GM12875 (cell line): ENCODE measurements at regions not wholly inside any gene's neighbourhood (a gene's known extent, or its start where the extent isn't known, plus 50 kb on each side); places are given as distances from the start of the nearest gene placed in this dataset.

Experiments used
- H3K4me3 ChIP-seq: one replicate; pipeline ENCODE4 v1.5.1; 2011; ENCODE audit warnings: low read depth, low read length, control low read depth
- TF ChIP-seq, protein P1 (sequence below): IDR thresholded peaks from 2 replicates; pipeline ENCODE4 v1.5.1; 2011; ENCODE audit warnings: low read depth, mild to moderate bottlenecking, control low read depth, inconsistent platforms, low read length, moderate library complexity, borderline replicate concordance; ENCODE audit not compliant: insufficient read depth

DNA sequence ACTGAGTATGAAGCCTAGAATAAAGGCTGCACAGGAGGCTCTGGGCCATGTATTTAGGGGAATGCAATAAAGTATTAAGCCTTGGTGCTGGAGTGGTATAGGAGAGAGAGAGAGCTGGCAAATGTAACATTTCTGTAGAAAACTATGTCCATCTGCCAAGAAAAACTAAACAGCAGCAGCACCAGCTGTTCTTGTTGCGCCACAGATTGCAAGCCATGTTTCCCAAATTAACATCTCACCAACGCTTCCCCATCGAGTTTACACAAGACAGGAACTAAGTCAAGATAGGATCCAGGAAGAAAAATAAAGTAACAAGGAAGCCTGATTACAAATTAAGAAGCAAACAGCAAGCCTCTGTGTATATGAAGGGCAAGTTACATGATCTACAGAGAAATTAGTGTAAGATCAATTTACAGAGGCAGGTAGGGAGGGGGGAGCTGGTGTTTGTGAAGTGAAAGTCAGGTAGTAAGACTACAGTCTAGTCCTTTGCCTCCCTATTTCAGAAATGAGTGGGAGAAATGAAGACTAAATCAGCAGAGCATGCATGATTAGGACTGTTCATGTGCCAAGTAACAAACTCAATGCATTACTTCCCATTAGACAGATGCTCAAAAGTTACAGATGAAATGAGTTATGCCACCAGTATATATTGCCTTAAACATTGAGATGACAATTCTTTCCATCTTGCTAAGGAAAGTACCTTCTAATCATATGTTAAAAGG is 900.5 kb downstream of the EPHA3 start:
- no peak overlapping the region for H3K4me3 ChIP-seq
- TF ChIP-seq, protein P1, sequence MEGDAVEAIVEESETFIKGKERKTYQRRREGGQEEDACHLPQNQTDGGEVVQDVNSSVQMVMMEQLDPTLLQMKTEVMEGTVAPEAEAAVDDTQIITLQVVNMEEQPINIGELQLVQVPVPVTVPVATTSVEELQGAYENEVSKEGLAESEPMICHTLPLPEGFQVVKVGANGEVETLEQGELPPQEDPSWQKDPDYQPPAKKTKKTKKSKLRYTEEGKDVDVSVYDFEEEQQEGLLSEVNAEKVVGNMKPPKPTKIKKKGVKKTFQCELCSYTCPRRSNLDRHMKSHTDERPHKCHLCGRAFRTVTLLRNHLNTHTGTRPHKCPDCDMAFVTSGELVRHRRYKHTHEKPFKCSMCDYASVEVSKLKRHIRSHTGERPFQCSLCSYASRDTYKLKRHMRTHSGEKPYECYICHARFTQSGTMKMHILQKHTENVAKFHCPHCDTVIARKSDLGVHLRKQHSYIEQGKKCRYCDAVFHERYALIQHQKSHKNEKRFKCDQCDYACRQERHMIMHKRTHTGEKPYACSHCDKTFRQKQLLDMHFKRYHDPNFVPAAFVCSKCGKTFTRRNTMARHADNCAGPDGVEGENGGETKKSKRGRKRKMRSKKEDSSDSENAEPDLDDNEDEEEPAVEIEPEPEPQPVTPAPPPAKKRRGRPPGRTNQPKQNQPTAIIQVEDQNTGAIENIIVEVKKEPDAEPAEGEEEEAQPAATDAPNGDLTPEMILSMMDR, result no peak

DNA sequence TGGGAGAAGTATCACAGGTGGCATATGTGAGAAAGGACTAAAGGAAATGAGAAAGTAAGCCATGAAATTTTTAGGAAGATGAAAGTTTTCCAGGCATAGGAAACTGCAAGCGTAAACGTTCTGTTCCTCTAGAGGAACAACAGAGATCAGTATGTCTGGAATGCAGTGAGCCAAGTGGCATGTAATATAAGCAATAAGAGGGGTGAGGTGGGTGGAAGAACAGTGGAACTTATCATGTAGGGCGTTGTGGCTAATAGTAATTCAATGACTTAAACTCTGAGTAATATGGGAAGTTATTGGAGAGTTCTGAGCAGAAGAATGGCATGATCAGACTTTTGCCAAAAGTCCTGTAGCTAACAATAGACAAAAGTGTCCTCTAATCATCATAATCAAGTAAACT is 902.9 kb downstream of the EPHA3 start:
- TF ChIP-seq, protein P1, result no peak

DNA sequence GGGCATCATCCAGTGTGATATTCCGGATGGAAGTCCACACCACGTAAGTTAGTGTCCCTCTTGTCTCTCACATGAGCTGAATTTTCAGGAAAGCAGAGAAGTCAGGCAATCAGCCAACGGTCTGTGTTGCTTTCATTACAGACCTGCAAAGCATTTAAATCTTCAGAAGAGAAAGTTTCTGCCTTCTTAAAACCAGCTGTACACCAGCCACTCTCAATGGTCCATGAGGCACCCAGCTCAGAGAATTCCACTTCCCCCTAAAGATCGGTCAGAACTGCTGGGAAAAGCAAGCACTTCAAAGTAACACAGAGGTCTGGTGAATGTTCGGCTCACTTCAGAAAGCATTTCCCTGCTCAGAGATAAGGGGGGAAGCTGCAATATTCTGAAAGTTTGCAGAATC is 903.7 kb downstream of the EPHA3 start:
- H3K4me3 ChIP-seq, result no peak overlapping the region
- TF ChIP-seq, protein P1, result no peak

More for the DNA sequence above, 902.9 kb downstream of the EPHA3 start:
- H3K4me3 ChIP-seq, result no peak overlapping the region

DNA sequence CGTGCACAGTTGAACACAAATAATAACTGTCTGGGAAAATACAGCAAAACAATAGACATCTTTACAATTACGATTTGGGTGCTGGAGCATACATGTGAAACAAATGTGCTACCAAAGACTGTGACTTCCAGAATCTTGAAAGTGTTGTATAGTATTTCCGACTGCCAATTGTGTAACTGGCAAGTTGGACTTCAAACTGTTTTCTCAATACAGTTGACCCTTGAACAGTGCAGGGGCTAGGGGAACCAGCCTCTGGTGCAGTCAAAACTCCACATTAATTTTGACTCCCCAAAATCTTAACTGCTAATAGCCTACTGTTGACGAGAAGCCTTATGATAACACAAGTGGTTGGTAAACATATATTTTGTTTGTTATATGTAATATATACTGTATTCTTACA is 904.2 kb downstream of the EPHA3 start:
- no peak overlapping the region for H3K4me3 ChIP-seq
- TF ChIP-seq, protein P1, result no peak

DNA sequence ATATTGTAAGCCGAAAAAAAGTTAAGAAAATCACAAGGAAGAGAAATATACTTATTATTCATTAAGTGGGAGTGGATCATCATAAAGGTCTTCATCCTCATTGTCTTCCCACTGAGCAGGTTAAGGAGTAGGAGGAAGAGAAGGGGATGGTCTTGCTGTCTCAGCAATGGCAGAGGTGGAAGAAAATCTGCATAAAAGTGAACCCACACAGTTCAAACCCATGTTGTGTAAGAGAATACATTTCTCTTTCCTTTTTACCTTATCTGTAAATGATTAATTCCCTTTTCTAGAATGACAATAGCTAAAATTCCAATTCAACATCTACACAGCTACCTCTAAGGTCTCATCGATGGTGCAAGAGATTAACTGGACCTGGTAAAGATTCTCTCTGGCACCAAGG is 904.6 kb downstream of the EPHA3 start:
- no peak overlapping the region for H3K4me3 ChIP-seq
- TF ChIP-seq, protein P1, result no peak

DNA sequence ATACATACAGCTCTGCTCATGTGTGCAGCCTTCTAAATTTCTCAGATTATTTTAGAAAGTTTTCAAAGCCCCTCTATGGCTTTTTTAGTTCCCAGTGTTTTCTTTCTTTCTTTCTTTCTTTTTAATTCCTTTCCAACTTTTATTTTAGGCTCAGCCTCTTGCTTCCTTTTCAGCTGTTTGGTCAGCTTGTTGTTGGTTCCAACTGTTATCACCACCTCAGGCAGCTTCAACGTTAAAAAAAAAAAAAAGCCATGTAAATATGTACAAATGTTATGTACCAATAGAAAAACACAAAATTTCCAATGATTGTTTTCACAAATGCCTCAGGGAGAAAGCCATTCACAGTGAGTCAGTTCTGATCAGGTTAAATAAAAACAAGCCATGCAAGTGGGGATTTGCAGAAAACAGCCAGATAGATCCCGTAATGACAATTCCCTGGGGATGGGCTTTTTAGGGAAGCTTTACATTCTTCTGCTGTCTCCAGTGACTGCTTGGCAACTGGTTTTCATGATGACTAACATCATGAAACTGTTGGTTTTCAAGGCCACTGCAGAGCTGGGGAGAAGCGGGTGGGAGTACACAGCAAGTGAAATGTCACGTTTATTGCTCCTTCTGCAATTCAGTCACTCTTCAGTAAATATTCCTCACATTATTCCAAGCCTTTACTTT is 908.4 kb downstream of the EPHA3 start:
- TF ChIP-seq, protein P1, result no peak
- no peak overlapping the region for H3K4me3 ChIP-seq

DNA sequence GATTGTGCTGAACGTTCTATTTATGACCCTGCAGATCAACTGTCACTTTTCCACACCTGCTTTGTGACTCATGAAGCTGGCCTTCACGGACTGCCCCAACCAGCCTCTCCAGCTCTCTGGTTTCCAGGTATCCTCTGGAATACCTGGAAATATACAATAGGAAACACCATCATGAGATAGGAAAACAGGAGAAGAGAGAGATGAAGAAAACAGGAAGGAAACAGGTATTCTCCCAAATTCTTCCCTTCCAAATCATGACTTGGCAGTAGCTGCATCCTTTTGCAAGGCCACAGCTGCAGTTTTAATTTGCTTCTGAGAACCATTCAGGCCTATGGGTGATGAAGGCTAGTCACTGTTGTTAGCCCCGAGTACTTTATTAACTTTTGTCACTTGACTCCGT is 909.1 kb downstream of the EPHA3 start:
- TF ChIP-seq, protein P1, result no peak
- H3K4me3 ChIP-seq, result no peak overlapping the region
